Choroid plexus epithelial cell (primary cell): ENCODE measurements at regions not wholly inside any gene's neighbourhood (a gene's known extent, or its start where the extent isn't known, plus 50 kb on each side); places are given as distances from the start of the nearest gene placed in this dataset.

Source experiments
- DNase-seq: peaks from one replicate; pipeline ENCODE4 v3.0.0-alpha.2; 2010; ENCODE audit warnings: low read depth
- H3K4me3 ChIP-seq: 2 replicates; pipeline ENCODE4 v1.5.1; 2011; ENCODE audit warnings: low read depth, mild to moderate bottlenecking, control low read depth, low read length, moderate library complexity
- TF ChIP-seq, protein P1 (sequence below): conservative IDR thresholded peaks from 2 replicates; pipeline ENCODE4 v1.5.1; 2011; ENCODE audit warnings: low read depth, mild to moderate bottlenecking, control low read depth, inconsistent platforms, low read length, moderate library complexity

- TF ChIP-seq, protein P1, sequence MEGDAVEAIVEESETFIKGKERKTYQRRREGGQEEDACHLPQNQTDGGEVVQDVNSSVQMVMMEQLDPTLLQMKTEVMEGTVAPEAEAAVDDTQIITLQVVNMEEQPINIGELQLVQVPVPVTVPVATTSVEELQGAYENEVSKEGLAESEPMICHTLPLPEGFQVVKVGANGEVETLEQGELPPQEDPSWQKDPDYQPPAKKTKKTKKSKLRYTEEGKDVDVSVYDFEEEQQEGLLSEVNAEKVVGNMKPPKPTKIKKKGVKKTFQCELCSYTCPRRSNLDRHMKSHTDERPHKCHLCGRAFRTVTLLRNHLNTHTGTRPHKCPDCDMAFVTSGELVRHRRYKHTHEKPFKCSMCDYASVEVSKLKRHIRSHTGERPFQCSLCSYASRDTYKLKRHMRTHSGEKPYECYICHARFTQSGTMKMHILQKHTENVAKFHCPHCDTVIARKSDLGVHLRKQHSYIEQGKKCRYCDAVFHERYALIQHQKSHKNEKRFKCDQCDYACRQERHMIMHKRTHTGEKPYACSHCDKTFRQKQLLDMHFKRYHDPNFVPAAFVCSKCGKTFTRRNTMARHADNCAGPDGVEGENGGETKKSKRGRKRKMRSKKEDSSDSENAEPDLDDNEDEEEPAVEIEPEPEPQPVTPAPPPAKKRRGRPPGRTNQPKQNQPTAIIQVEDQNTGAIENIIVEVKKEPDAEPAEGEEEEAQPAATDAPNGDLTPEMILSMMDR, result no peak
- H3K4me3 ChIP-seq, result no peak overlapping the region
- no peak for DNase-seq
Measured at GRCh38 chr20:11724097-11724496, 193.6 kb upstream of the BTBD3 start.

DNA sequence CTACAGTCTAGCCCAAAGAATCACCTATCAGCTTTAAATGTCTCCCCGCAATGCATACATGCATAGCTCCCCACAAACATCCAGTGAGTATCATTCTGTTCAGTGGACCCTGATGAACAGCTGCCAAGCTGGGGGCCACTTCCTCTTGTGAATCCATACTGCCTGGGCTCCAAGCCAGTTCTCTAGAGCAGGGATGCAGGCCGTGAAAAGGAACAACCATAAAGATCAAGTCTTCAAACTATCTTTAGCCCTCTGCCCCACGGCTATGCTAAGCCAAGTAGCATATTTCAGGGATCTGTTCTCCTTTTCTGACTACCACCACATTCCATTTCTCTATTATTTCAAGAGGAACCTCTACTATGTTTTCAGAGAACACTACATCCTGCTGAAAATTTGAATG, 191.7 kb upstream of the BTBD3 start:
- no peak overlapping the region for H3K4me3 ChIP-seq
- peak; percentile 37 for DNase-seq
- TF ChIP-seq, protein P1, result no peak

- TF ChIP-seq, protein P1, result no peak
- DNase-seq, result no peak
- H3K4me3 ChIP-seq, result no peak overlapping the region
Measured at GRCh38 chr20:11727708-11728107, 190.0 kb upstream of the BTBD3 start.

DNA sequence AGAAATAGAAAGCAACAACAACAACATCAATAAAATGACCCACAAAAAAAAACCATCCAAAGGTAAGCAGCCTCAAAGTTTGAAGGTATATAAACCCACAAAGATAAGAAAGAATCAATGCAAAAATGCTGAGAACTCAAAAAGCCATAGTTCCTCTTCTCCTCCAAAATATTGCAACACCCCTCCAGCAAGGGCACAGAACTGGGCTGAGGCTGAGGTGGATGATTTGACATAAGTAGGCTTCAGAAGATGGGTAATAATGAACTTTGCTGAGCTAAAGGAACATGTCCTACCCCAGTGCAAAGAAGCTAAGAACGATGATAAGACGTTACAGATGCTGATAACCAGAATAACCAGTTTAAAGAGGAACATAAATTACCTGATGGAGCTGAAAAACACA, 188.8 kb upstream of the BTBD3 start:
- no peak overlapping the region for H3K4me3 ChIP-seq
- no peak for DNase-seq
- TF ChIP-seq, protein P1, result no peak

DNA sequence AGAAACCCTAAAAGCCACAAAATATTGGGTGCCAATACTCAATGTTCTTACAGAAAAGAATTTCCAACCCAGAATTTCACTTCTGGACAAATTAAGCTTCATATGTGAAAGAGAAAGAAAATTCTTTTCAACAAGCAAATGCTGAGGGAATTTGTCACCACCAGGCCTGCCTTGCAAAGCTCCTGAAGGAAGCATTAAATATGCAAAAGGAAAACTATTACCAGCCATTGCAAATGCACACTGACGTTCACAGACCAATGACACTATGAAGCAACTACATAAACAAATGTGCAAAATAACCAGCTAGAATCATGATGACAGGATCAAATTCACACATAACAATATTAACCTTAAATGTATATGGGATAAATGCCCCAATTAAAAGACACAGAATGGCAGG, 187.9 kb upstream of the BTBD3 start:
- TF ChIP-seq, protein P1, result no peak
- no peak overlapping the region for H3K4me3 ChIP-seq
- no peak for DNase-seq

GRCh38 chr20:11734431-11734830, 183.3 kb upstream of the BTBD3 start:
- no peak for DNase-seq
- no peak overlapping the region for H3K4me3 ChIP-seq
- TF ChIP-seq, protein P1, result no peak

GRCh38 chr20:11738852-11739251, 178.8 kb upstream of the BTBD3 start:
- no peak for DNase-seq
- TF ChIP-seq, protein P1, result no peak
- no peak overlapping the region for H3K4me3 ChIP-seq
